Pulmonary artery endothelial cell (primary cell): ENCODE measurements at regions not wholly inside any gene's neighbourhood (a gene's known extent, or its start where the extent isn't known, plus 50 kb on each side); places are given as distances from the start of the nearest gene placed in this dataset.
"Not testable (repeated sequence)": the region's sequence is repeated elsewhere in the genome, so short reads cannot be mapped to it uniquely, and the experiment has no call there.

Experiments
- DNase-seq: peaks from one replicate; pipeline ENCODE4 v3.0.0-alpha.2; 2011; ENCODE audit warnings: low read depth, low spot score

- DNase-seq = no peak
These were observed 235.7 kb downstream of the ENC1 start for GRCh38 chr5:74404574-74405508.

- no peak for DNase-seq
These were observed 236.8 kb downstream of the ENC1 start for GRCh38 chr5:74403771-74404170.

GRCh38 chr5:74402553-74402952 is 238.0 kb downstream of the ENC1 start:
- no peak for DNase-seq

- DNase-seq = no peak
These were observed 238.6 kb downstream of the ENC1 start for GRCh38 chr5:74401946-74402320.

- no peak for DNase-seq
These were observed 239.1 kb downstream of the ENC1 start for GRCh38 chr5:74401281-74401945.

GRCh38 chr5:74400067-74400466 is 240.5 kb downstream of the ENC1 start:
- DNase-seq = no peak

- DNase-seq = no peak
These were observed 243.5 kb downstream of the ENC1 start for GRCh38 chr5:74396913-74397622.

GRCh38 chr5:74394916-74395880 is 245.3 kb downstream of the ENC1 start:
- DNase-seq = no peak

GRCh38 chr5:74394528-74394915 is 246.0 kb downstream of the ENC1 start:
- no peak for DNase-seq

- no peak for DNase-seq
These were observed 246.6 kb downstream of the ENC1 start for GRCh38 chr5:74393943-74394342.

- no peak for DNase-seq
These were observed 247.7 kb downstream of the ENC1 start for GRCh38 chr5:74392711-74393351.

- DNase-seq = no peak
These were observed 249.1 kb downstream of the ENC1 start for GRCh38 chr5:74391410-74391809.

GRCh38 chr5:74390822-74391221 is 249.7 kb downstream of the ENC1 start:
- no peak for DNase-seq

- DNase-seq = no peak
These were observed 250.3 kb downstream of the ENC1 start for GRCh38 chr5:74390306-74390637.

- DNase-seq = no peak
These were observed 250.8 kb downstream of the ENC1 start for GRCh38 chr5:74389531-74390305.

- not testable (repeated sequence) for DNase-seq
These were observed 252.1 kb downstream of the ENC1 start for GRCh38 chr5:74388411-74388810.

GRCh38 chr5:74386571-74387334 is 253.8 kb downstream of the ENC1 start:
- no peak for DNase-seq

GRCh38 chr5:74384851-74385250 is 255.7 kb downstream of the ENC1 start:
- DNase-seq = no peak

- DNase-seq = no peak
These were observed 257.4 kb downstream of the ENC1 start for GRCh38 chr5:74382987-74383593.
